HUES64 (cell line): ENCODE measurements at regions not wholly inside any gene's neighbourhood (a gene's known extent, or its start where the extent isn't known, plus 50 kb on each side); places are given as distances from the start of the nearest gene placed in this dataset.
"Not testable (repeated sequence)": the region's sequence is repeated elsewhere in the genome, so short reads cannot be mapped to it uniquely, and the experiment has no call there.

ENCODE experiments used
- H3K27ac ChIP-seq: 2 replicates; pipeline ENCODE4 v1.7.0; 2013; ENCODE audit warnings: low read depth, low read length, inconsistent platforms
- H3K27me3 ChIP-seq: 2 replicates; pipeline ENCODE4 v1.6.1; 2013; ENCODE audit warnings: mild to moderate bottlenecking, low read length; ENCODE audit not compliant: insufficient read depth
- H3K36me3 ChIP-seq: 2 replicates; pipeline ENCODE4 v1.6.1; 2013; ENCODE audit warnings: mild to moderate bottlenecking, low read length; ENCODE audit not compliant: insufficient read depth
- H3K4me1 ChIP-seq: 2 replicates; pipeline ENCODE4 v1.6.1; 2013; ENCODE audit warnings: mild to moderate bottlenecking, low read length, moderate library complexity; ENCODE audit not compliant: insufficient read depth
- H3K4me3 ChIP-seq: 2 replicates; pipeline ENCODE4 v1.5.1; 2013; ENCODE audit warnings: mild to moderate bottlenecking, low read length, moderate library complexity
- H3K9ac ChIP-seq: 2 replicates; pipeline ENCODE4 v1.6.1; 2013; ENCODE audit warnings: mild to moderate bottlenecking, low read depth, low read length
- H3K9me3 ChIP-seq: 2 replicates; pipeline ENCODE4 v1.6.1; 2013; ENCODE audit warnings: low read depth, low read length; ENCODE audit not compliant: insufficient read depth
- WGBS: fragments of 150-250, 120-280 bp; methylation state at CpG from one replicate; pipeline ENCODE4 v1.1.7; 2013; ENCODE audit warnings: missing lambda C conversion rate; 5-methylcytosine and 5-hydroxymethylcytosine counted together

DNA sequence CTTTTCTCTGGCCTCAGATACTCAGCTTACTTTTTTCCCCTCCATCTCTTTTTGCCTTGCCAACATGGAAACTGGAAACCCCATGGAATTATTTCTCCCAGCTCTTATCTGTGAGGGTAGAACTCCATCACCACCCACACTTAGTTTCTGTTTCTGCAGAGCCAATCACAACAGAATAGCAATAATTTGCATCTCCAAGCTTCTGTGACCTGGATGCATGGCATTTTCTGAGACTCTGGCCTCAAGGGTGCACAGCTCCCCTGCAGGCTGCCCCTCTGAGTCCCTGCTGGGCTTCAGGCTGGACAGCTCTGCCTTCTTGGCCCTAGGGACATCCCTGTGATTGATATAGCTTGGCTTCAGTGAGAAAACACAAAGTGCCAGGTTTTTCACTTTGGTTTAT lies 316.5 kb upstream of the FZD8 start:
- not testable (repeated sequence) for H3K4me1 ChIP-seq, H3K36me3 ChIP-seq, H3K9ac ChIP-seq, H3K27me3 ChIP-seq, H3K27ac ChIP-seq, H3K4me3 ChIP-seq, H3K9me3 ChIP-seq

DNA sequence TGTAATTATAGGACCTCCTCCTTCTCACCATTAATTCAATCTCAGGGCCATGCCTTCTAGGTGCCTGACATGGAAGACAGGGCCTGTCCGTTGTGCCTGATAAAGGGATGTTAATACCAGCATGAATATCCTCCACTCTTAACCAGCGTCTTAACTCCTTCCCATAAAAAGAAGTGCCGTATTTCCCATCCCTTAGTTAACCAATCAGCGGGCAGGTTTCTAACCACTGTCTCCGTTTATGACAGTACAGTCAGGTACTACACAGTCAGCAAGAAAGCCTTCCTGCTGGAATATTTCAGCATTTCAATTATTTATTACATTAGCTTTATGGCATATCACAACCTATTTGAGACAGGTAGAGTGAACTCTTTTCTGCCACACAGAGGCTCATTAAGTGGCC lies 308.6 kb upstream of the FZD8 start:
- no peak overlapping the region for H3K27ac ChIP-seq
- no peaks in the 10 kb centered on the region for H3K36me3 ChIP-seq
- peaks cover 20% of the 10 kb centered on the region for H3K4me1 ChIP-seq
- WGBS, result 86% methylated on average over 5 of the region's 5 CpGs
- H3K27me3 ChIP-seq, result peaks cover 5% of the 10 kb centered on the region; the same call in 1 of the 2 replicates
- H3K4me3 ChIP-seq, result no peak overlapping the region
- H3K9me3 ChIP-seq, result no peaks in the 10 kb centered on the region
- H3K9ac ChIP-seq, result no peak overlapping the region

DNA sequence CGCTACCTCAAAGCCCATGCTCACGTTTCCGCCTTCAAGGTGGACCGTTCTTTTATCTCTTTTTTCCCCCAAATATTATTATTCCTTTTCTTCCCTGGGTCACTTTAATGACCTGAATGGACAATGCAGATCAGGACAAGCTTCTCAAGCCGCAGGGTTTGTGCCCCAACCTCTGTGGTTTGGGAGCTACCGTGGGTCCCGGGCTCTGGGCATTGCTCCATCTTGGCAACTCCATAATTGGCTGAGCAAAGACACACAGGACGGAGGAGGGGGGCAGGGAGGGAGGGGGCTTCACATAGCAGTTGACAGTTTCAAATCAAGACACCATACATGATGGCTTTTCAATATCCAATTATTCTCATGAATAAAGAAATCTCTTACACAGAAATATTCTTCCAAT lies 308.1 kb upstream of the FZD8 start:
- 58% methylated on average over 8 of the region's 8 CpGs for WGBS
- H3K4me1 ChIP-seq, result peaks cover 20% of the 10 kb centered on the region
- no peak overlapping the region for H3K9ac ChIP-seq
- H3K4me3 ChIP-seq, result 0 out of 2 replicates have a peak overlapping the region, but pooled peaks have one; percentile 7
- no peaks in the 10 kb centered on the region for H3K36me3 ChIP-seq
- peaks cover 5% of the 10 kb centered on the region; the same call in 1 of the 2 replicates for H3K27me3 ChIP-seq
- no peak overlapping the region; the same call in 1 of the 2 replicates for H3K27ac ChIP-seq
- no peaks in the 10 kb centered on the region for H3K9me3 ChIP-seq

DNA sequence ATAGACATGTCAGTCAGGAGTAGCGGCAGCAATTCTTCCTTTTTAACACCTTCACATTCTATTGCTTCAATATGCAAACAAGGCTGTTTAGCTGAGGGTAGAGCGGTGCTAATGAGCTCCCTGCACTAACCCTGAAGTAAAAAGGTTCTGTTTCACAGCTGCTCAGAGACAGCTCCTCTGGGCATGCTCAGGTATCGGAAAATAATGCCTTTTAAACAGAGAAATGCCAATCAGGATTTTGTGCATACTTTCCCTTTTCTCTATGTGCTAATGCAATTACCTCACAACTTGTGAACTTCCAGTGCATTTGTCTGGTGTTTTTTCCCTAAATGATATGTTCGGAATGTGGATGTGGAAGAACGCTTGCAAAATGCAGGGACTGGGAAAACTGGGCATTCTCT lies 307.7 kb upstream of the FZD8 start:
- WGBS, result 32% methylated on average over 5 of the region's 5 CpGs
- no peaks in the 10 kb centered on the region for H3K9me3 ChIP-seq

DNA sequence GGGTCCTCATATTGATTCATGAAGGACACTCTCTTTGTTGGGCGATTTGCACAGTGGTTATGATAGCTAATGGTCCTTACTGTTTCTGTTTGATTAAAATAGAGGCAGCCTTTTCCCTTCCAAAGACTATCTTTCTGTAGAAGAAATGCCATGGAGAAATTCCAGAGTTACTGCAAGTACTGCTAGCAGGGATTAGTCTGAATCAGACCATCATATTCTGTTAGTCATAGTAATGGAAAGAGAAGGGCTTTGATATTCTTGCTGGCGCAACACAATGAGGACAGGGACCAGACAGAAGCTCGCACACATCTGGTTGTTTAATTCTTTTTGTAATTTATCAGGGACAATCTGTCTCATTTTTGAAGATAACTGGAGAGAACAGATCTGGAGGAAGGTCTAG lies 304.5 kb upstream of the FZD8 start:
- H3K27ac ChIP-seq, result no peak overlapping the region
- H3K27me3 ChIP-seq, result peaks cover 5% of the 10 kb centered on the region; the same call in 1 of the 2 replicates
- H3K9me3 ChIP-seq, result no peaks in the 10 kb centered on the region
- H3K36me3 ChIP-seq, result no peaks in the 10 kb centered on the region
- peaks cover 20% of the 10 kb centered on the region for H3K4me1 ChIP-seq
- whole genome bisulfite sequencing, result 94% methylated on average over 3 of the region's 3 CpGs
- no peak overlapping the region for H3K4me3 ChIP-seq
- no peak overlapping the region for H3K9ac ChIP-seq

More for the DNA sequence above, 307.7 kb upstream of the FZD8 start:
- Histone ChIP-seq H3K27me3 (peaks cover 5% of the 10 kb centered on the region; the same call in 1 of the 2 replicates), H3K36me3 (no peaks in the 10 kb centered on the region), H3K9ac (no peak overlapping the region), H3K4me3 (0 out of 2 replicates have a peak overlapping the region, but pooled peaks have one; percentile 7), H3K4me1 (peaks cover 20% of the 10 kb centered on the region), H3K27ac (no peak overlapping the region; the same call in 1 of the 2 replicates)

DNA sequence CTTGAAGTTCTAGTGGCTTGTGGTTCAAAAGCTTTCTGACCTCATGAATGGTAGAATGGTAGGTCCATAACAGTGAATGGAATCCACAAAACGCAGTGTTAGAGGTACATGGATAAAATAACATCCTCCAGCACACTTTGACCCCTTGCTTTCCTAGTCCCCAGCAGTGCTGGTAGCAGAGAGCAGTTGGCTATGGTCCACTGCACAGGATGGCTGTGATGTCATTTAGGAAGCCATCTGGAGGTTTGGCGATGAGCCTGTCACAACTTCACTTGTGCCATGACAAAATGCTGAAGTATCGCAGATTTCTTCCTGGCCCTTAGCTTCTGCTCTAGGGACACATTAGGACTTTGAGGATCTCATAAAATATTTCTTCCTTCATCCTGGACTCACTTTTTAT lies 300.0 kb upstream of the FZD8 start:
- Histone ChIP-seq H3K27me3 (peaks cover 5% of the 10 kb centered on the region; the same call in 1 of the 2 replicates), H3K4me3 (no peak overlapping the region), H3K4me1 (peaks cover 9% of the 10 kb centered on the region; the same call in 1 of the 2 replicates), H3K9ac (no peak overlapping the region), H3K36me3 (no peaks in the 10 kb centered on the region), H3K27ac (no peak overlapping the region), H3K9me3 (no peaks in the 10 kb centered on the region)
- WGBS, result 97% methylated on average over 3 of the region's 3 CpGs

DNA sequence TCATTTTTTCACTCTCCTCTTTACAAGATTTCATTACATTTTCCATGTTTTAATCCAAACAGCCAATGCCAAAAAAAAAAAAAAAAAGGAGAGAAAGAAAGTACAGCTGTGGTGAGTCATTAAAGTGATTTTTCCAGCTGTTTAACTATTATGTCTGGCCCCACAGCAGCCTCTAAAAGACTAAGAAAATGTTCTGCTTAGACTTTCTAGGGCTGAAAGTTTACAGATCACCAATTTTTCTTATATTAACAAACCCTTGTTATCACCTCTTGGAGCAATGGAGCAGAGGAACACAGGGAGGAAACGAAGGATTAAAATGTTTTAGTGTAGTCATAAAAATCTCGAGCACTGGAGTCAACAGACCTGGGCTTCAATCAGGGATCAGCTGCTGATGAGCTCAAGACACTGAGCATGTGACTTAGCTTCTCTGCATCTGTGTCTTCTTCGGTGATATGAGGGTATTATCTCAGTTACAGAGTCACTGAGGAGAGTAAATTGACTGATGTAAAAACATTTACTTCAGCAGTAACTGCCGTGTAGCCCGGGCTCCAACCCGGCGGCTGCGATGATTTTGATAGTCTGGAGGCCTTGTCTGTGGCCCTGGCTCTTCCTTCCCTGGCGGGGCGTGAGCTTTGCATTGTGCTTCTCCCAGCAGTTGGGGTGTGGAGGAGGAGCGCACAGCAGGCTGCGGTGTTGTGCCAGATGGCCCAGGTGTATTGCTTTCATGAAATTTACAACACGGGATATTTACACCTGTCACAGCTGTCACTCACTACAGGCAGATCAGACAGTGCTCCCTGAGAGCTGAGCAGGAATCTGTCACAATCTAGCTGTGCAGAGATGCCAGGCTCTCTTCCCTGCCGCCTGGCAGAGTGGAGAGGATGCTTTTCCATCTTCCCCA lies 298.3 kb upstream of the FZD8 start:
- Histone ChIP-seq H3K4me1 (peaks cover 9% of the 10 kb centered on the region; the same call in 1 of the 2 replicates), H3K9me3 (no peaks in the 10 kb centered on the region), H3K9ac (no peak overlapping the region), H3K27me3 (no peaks in the 10 kb centered on the region), H3K4me3 (no peak overlapping the region), H3K36me3 (no peaks in the 10 kb centered on the region), H3K27ac (no peak overlapping the region)
- WGBS, result 48% methylated on average over 12 of the region's 14 CpGs

DNA sequence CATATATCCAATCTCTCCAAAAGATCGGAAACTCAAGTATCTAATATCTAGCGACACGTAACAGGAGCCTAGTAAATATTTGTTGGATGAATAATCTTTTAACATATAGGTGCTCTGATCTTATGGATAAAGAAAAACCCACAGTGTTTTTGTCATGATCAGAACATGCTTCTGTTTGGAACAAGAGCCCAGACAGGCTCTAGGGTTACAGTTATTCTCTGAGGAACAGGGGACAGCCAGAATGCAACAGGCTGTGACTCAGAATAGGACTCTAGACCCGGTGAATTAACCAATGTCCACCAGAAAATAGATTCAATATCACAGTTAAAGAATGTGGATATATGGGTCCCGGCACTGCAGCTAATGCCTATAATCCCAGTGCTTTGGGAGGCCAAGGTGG lies 296.1 kb upstream of the FZD8 start:
- 89% methylated on average over 2 of the region's 5 CpGs for WGBS
- H3K36me3 ChIP-seq, result no peaks in the 10 kb centered on the region
- H3K4me3 ChIP-seq, result no peak overlapping the region
- H3K4me1 ChIP-seq, result peaks cover 11% of the 10 kb centered on the region; the same call in 1 of the 2 replicates
- no peaks in the 10 kb centered on the region for H3K9me3 ChIP-seq
- no peak overlapping the region for H3K9ac ChIP-seq
- no peaks in the 10 kb centered on the region for H3K27me3 ChIP-seq
- no peak overlapping the region for H3K27ac ChIP-seq

DNA sequence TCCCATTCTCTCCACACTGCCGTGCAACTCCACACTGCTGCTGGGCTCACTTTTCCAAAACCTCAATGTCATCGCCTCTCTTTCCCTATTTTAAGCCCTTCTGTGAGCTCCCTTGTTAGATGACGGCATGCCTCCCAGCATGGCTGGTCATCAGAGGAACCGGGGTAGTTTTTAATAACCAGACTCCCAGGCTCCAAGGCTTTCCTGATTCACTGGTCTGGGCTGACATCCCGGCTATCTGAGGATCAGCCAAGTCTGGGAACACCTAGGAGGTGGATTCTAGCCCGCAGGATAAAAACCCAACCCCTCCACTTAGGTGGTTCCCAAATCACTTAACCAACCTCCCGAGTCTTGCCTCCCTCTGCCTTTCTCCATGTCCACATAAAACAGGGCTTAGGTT lies 295.4 kb upstream of the FZD8 start:
- Histone ChIP-seq H3K27me3 (no peaks in the 10 kb centered on the region), H3K27ac (no peak overlapping the region), H3K9ac (no peak overlapping the region), H3K4me1 (peaks cover 11% of the 10 kb centered on the region; the same call in 1 of the 2 replicates), H3K4me3 (no peak overlapping the region), H3K36me3 (no peaks in the 10 kb centered on the region), H3K9me3 (no peaks in the 10 kb centered on the region)
- WGBS, result 93% methylated on average over 7 of the region's 7 CpGs

DNA sequence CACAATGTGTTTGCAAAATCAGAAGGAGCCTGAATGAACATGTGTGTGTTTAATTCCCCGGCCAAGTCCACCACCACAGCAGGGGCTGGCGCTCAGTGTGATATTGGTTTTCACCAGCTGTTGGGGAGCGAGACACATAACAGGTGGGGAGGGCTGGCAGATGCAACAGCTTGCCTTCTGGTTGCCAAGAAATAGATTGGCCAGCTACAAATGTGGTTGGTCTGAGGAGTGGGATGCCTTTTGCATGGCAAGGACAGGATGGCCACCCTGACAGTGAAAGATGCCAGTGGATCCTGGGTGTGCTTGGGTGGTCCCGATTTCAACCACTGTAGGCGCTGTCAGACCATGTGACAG lies 292.5 kb upstream of the FZD8 start:
- no peaks in the 10 kb centered on the region for H3K27me3 ChIP-seq
- WGBS, result 89% methylated on average over 5 of the region's 5 CpGs
- no peaks in the 10 kb centered on the region for H3K9me3 ChIP-seq
- H3K4me3 ChIP-seq, result no peak overlapping the region
- no peak overlapping the region for H3K9ac ChIP-seq
- H3K36me3 ChIP-seq, result no peaks in the 10 kb centered on the region
- H3K27ac ChIP-seq, result no peak overlapping the region
- peaks cover 3% of the 10 kb centered on the region; the same call in 1 of the 2 replicates for H3K4me1 ChIP-seq

DNA sequence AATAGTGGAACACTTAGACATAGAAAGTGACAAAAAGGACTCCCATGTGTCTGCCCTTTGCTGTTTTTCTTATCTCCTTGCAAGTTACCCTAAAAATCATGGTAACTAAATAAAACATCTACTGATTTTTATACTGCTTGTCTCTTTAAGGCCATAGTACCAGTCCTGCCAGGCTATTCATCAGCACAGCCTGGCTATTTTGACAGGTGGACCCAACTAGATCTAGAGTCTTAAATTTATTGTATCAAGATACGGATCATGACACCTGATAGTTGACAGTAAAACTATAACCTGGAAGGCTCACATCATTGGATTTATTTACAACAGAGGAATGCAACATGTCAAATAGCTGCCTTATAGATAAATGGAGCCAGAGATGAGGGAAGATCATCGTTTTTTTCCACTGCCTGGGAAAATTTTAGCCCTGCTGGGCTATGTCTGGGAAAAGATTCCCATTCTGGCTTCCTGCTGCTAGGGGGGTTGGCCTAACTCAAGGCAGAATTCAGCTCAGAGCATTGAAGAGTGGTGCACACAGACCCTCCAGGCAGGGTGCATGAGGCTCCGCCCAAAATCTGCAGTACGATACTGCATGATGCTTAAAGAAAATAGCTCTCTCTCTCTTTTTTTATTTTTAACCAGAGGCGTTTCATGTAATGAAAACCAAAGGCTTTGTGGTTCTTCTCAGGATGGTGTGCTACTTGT lies 292.0 kb upstream of the FZD8 start:
- H3K4me3 ChIP-seq, result no peak overlapping the region
- no peak overlapping the region for H3K27ac ChIP-seq
- peaks cover 3% of the 10 kb centered on the region; the same call in 1 of the 2 replicates for H3K4me1 ChIP-seq
- no peak overlapping the region for H3K9ac ChIP-seq
- WGBS, result 80% methylated on average over 5 of the region's 5 CpGs
- no peaks in the 10 kb centered on the region for H3K36me3 ChIP-seq
- no peaks in the 10 kb centered on the region for H3K27me3 ChIP-seq
- H3K9me3 ChIP-seq, result no peaks in the 10 kb centered on the region
